Breast epithelium (tissue), 3 donors: ENCODE measurements at regions not wholly inside any gene's neighbourhood (a gene's known extent, or its start where the extent isn't known, plus 50 kb on each side); places are given as distances from the start of the nearest gene placed in this dataset.

Experiments used
- CTCF ChIP-seq, 3 donors: fragments of 450-650 bp; IDR thresholded peaks; one replicate each; pipeline ENCODE4 v1.5.1; 2016 to 2017; ENCODE audit warnings: antibody characterized with exemption in 3 of 3, mild to moderate bottlenecking in 3 of 3, moderate library complexity in 3 of 3
- POLR2A ChIP-seq: fragments of 450-650 bp; IDR thresholded peaks from one replicate; pipeline ENCODE4 v1.6.1; 2016; ENCODE audit warnings: antibody characterized with exemption, mild to moderate bottlenecking, moderate library complexity

DNA sequence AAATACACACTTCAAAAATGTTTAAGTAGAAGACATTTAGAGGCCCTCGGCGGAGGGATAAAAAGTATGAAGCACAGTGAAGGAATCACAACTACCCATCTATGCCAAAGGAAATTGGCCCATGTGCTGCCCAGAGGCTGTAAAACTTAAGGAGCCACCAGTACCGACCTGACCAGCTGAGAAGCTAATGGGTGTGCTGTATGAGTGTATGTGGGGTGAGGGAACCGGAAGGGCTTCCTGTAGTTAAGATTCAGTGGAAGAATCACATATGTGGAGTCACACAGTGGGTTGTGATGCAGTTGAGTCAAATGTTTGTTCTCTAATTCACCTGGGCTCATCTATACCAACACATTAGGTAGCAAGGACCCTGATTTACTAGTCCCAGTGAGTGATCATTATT lies 516.0 kb upstream of the IL12A start:
- TF ChIP-seq CTCF (IDR thresholded peaks at IDR 0.05) (no peak), POLR2A (no peak)
